IMR-90 (cell line): ENCODE measurements at regions not wholly inside any gene's neighbourhood (a gene's known extent, or its start where the extent isn't known, plus 50 kb on each side); places are given as distances from the start of the nearest gene placed in this dataset.

Experiments used
- ATAC-seq: fragments of 200-7000 bp; cut with Tn5 transposase; 2 replicates; pipeline ENCODE4 v1.9.1; 2020; ENCODE audit warnings: low read depth, mild to moderate bottlenecking, moderate library complexity
- BruUV-seq: library from RNA; stranded (reverse); fragments of 400-500 nt; replicated peaks from 2 replicates; lab custom pipeline; 2021; lab: Mats Ljungman, UMichigan
- CTCF ChIA-PET: fragments of 300-600 bp; formaldehyde crosslinking; extraction: SDS; loops from one replicate; lab custom pipeline; 2021; ENCODE audit warnings: antibody characterized with exemption; lab: Yijun Ruan, JAX
- POLR2A ChIA-PET: fragments of 300-600 bp; sonication (Branson Sonifier 250); formaldehyde crosslinking; loops from one replicate; lab custom pipeline; 2022; ENCODE audit warnings: antibody characterized with exemption; ENCODE audit not compliant: unreplicated experiment; lab: Charles Lee
- DNase-seq: peaks from one replicate; pipeline ENCODE4 v3.0.0; 2013
- H2AFZ ChIP-seq: replicated peaks from 2 replicates; pipeline ENCODE3; 2013; ENCODE audit warnings: low read length, mild to moderate bottlenecking; ENCODE audit not compliant: poor library complexity
- H2AK5ac ChIP-seq: 2 replicates; pipeline ENCODE4 v1.6.1; 2013; ENCODE audit warnings: low read depth, low read length, inconsistent platforms
- H2AK9ac ChIP-seq: replicated peaks from 2 replicates; pipeline ENCODE3; 2013; ENCODE audit warnings: mild to moderate bottlenecking, low read depth, low read length, moderate library complexity; ENCODE audit not compliant: poor library complexity
- H2BK120ac ChIP-seq: 2 replicates; pipeline ENCODE4 v1.6.1; 2013; ENCODE audit warnings: low read depth, low read length, inconsistent platforms
- H2BK15ac ChIP-seq: 3 replicates; pipeline ENCODE4 v1.6.1; 2013; ENCODE audit warnings: low read depth, low read length, inconsistent platforms
- H2BK20ac ChIP-seq: 2 replicates; pipeline ENCODE4 v1.6.1; 2013; ENCODE audit warnings: low read depth, mild to moderate bottlenecking, inconsistent platforms, low read length, moderate library complexity
- H2BK5ac ChIP-seq: 2 replicates; pipeline ENCODE4 v1.6.1; 2013; ENCODE audit warnings: mild to moderate bottlenecking, low read depth, low read length, inconsistent platforms; ENCODE audit not compliant: poor library complexity, severe bottlenecking
- H3K14ac ChIP-seq: replicated peaks from 2 replicates; pipeline ENCODE4 v1.6.1; 2013; ENCODE audit warnings: low read depth, low read length, inconsistent platforms
- H3K18ac ChIP-seq: 2 replicates; pipeline ENCODE4 v1.6.1; 2013; ENCODE audit warnings: low read depth, low read length, control low read depth
- H3K23ac ChIP-seq: 2 replicates; pipeline ENCODE4 v1.6.1; 2013; ENCODE audit warnings: low read depth, low read length, inconsistent platforms
- H3K27ac ChIP-seq: 2 replicates; pipeline ENCODE4 v1.5.1; 2013; ENCODE audit warnings: mild to moderate bottlenecking, control low read depth, low read length; ENCODE audit not compliant: insufficient read depth
- H3K27me3 ChIP-seq: 2 replicates; pipeline ENCODE4 v1.6.1; 2013; ENCODE audit warnings: low read length; ENCODE audit not compliant: control insufficient read depth, insufficient read depth
- H3K36me3 ChIP-seq: 2 replicates; pipeline ENCODE4 v1.6.1; 2013; ENCODE audit warnings: low read length, mixed read lengths; ENCODE audit not compliant: control insufficient read depth, insufficient read depth
- H3K4ac ChIP-seq: 2 replicates; pipeline ENCODE4 v1.6.1; 2013; ENCODE audit warnings: low read depth, low read length, inconsistent platforms
- H3K4me1 ChIP-seq: 2 replicates; pipeline ENCODE4 v1.6.1; 2013; ENCODE audit warnings: low read length, mixed read lengths; ENCODE audit not compliant: control insufficient read depth, insufficient read depth
- H3K4me2 ChIP-seq: 2 replicates; pipeline ENCODE4 v1.6.1; 2013; ENCODE audit warnings: low read depth, mild to moderate bottlenecking, control low read depth, low read length, moderate library complexity
- H3K4me3 ChIP-seq: 2 replicates; pipeline ENCODE4 v1.5.1; 2013; ENCODE audit warnings: low read depth, mild to moderate bottlenecking, control low read depth, low read length, moderate library complexity; ENCODE audit not compliant: insufficient read depth
- H3K56ac ChIP-seq: 2 replicates; pipeline ENCODE4 v1.6.1; 2013; ENCODE audit warnings: low read length, inconsistent platforms; ENCODE audit not compliant: insufficient read depth; ENCODE audit errors: extremely low read depth
- H3K79me1 ChIP-seq, 2 experiments: 2 replicates each; pipeline ENCODE4 v1.6.1; 2013; ENCODE audit warnings: low read length in 2 of 2, inconsistent platforms in 1 of 2, low read depth in 1 of 2
- H3K9ac ChIP-seq: 2 replicates; pipeline ENCODE4 v1.6.1; 2013; ENCODE audit warnings: low read depth, low read length, control low read depth
- H3K9me1 ChIP-seq: 2 replicates; pipeline ENCODE4 v1.6.1; 2013; ENCODE audit warnings: low read length, inconsistent platforms; ENCODE audit not compliant: insufficient read depth
- H3K9me3 ChIP-seq: 2 replicates; pipeline ENCODE4 v1.6.1; 2013; ENCODE audit warnings: low read length; ENCODE audit not compliant: control insufficient read depth, insufficient read depth
- H4K20me1 ChIP-seq: 2 replicates; pipeline ENCODE4 v1.6.1; 2013; ENCODE audit warnings: low read length, inconsistent platforms; ENCODE audit not compliant: insufficient read depth
- H4K5ac ChIP-seq: 2 replicates; pipeline ENCODE4 v1.6.1; 2013; ENCODE audit warnings: mild to moderate bottlenecking, low read depth, low read length, control low read depth
- H4K8ac ChIP-seq, 2 experiments: 2 replicates each; pipeline ENCODE4 v1.6.1; 2013; ENCODE audit warnings: low read depth in 2 of 2, low read length in 2 of 2, control low read depth in 1 of 2, inconsistent platforms in 1 of 2
- H4K91ac ChIP-seq: 2 replicates; pipeline ENCODE4 v1.6.1; 2013; ENCODE audit warnings: low read depth, low read length, inconsistent platforms; ENCODE audit not compliant: insufficient read depth
- CHD1 ChIP-seq: IDR thresholded peaks from 2 replicates; pipeline ENCODE4 v1.6.1; 2012; ENCODE audit warnings: low read depth, low read length, improper control_type of control experiment
- FOS ChIP-seq: fragments of 150-350 bp; IDR thresholded peaks from 2 replicates; pipeline ENCODE4 v1.6.1; 2016; ENCODE audit warnings: low read depth, low read length
- MAFK ChIP-seq: IDR thresholded peaks from 2 replicates; pipeline ENCODE4 v1.6.1; 2012; ENCODE audit warnings: low read depth, low read length, improper control_type of control experiment
- MAZ ChIP-seq: IDR thresholded peaks from 2 replicates; pipeline ENCODE4 v1.6.1; 2012; ENCODE audit warnings: low read depth, mild to moderate bottlenecking, low read length, improper control_type of control experiment, moderate library complexity, borderline replicate concordance
- MXI1 ChIP-seq: IDR thresholded peaks from 2 replicates; pipeline ENCODE4 v1.6.1; 2012; ENCODE audit warnings: low read depth, mild to moderate bottlenecking, low read length, moderate library complexity, borderline replicate concordance
- NFE2L2 ChIP-seq: fragments of 150-350 bp; IDR thresholded peaks from 2 replicates; pipeline ENCODE4 v1.6.1; 2016; ENCODE audit warnings: low read depth, mild to moderate bottlenecking, low read length
- POLR2A ChIP-seq: IDR thresholded peaks from 2 replicates; pipeline ENCODE4 v1.6.1; 2012; ENCODE audit warnings: mild to moderate bottlenecking, low read depth, low read length
- RAD21 ChIP-seq: IDR thresholded peaks from 2 replicates; pipeline ENCODE4 v1.6.1; 2012; ENCODE audit warnings: low read length, improper control_type of control experiment
- RCOR1 ChIP-seq: IDR thresholded peaks from 2 replicates; pipeline ENCODE4 v1.6.1; 2012; ENCODE audit warnings: mild to moderate bottlenecking, low read length, improper control_type of control experiment; ENCODE audit not compliant: insufficient replicate concordance
- RFX5 ChIP-seq: IDR thresholded peaks from 2 replicates; pipeline ENCODE4 v1.8.0; 2012; ENCODE audit warnings: low read depth, mild to moderate bottlenecking, low read length, moderate library complexity
- SMC3 ChIP-seq: fragments of 150-350 bp; IDR thresholded peaks from 2 replicates; pipeline ENCODE4 v1.6.1; 2016; ENCODE audit warnings: low read depth, mild to moderate bottlenecking, antibody characterized with exemption, low read length, moderate library complexity
- WGBS, 2 experiments: methylation state at CpG; one replicate each; pipeline versions ENCODE4 v1.1.5 to v1.1.7; 2013; ENCODE audit warnings: missing lambda C conversion rate in 2 of 2; ENCODE audit not compliant: insufficient read length in 1 of 2; ENCODE audit errors: extremely low coverage in 2 of 2; 5-methylcytosine and 5-hydroxymethylcytosine counted together
- dilution Hi-C: fragments of 300-500 bp; cut with HindIII; formaldehyde crosslinking; loops from one replicate; pipeline ENCODE4 v1.14.3; 2018; ENCODE audit warnings: low sequenced_read_pairs; ENCODE audit not compliant: unreplicated experiment
- in situ Hi-C: fragments of 300-500 bp; cut with MboI; formaldehyde crosslinking; loops from 3 replicates; pipeline ENCODE4 v1.14.3; 2019; ENCODE audit warnings: low sequenced_read_pairs, inconsistent platforms, mixed read lengths
- intact Hi-C: fragments of 100-400 bp; cut with micrococcal nuclease; formaldehyde crosslinking; loops from 2 replicates; pipeline ENCODE4 v1.10.0; 2022
- TF ChIP-seq, protein P1 (sequence below): fragments of 150-350 bp; IDR thresholded peaks from 2 replicates; pipeline ENCODE4 v1.6.1; 2017; ENCODE audit warnings: mild to moderate bottlenecking, antibody characterized with exemption, low read length, low read depth
- TF ChIP-seq, protein P2 (sequence below): fragments of 150-350 bp; IDR thresholded peaks from 2 replicates; pipeline ENCODE4 v1.6.1; 2016; ENCODE audit warnings: low read depth, mild to moderate bottlenecking, low read length, moderate library complexity, borderline replicate concordance

DNA sequence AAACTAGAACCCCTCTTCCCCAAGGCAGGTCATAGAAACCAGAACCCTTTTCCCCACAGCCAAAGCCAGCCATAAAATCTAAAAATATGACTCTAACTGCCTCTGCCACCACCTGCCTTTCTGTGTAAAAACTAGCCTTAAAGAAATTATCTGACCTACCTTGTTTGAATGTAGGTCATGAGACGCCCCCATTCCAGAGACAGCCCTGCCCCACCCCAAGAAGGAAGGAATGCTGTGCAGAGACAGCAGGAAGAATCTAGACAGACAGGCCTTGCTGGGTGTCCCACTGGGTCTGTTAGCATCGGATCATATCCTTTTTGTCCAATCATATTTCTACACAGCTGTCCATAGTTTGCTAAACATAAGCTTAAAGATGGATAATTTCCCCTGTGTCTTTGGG is 128.4 kb upstream of the RAB4A start:
- H3K27ac ChIP-seq: no peak overlapping the region
- H3K9me1 ChIP-seq: no peaks in the 10 kb centered on the region
- no peak overlapping the region for H3K4ac ChIP-seq
- H3K14ac ChIP-seq: no peak overlapping the region
- intact Hi-C loops (no loop called here), in situ Hi-C loops (no loop called here), dilution Hi-C loops (no loop called here)
- no peak overlapping the region for H4K91ac ChIP-seq
- BruUV-seq: no TSS peak
- no peak overlapping the region for H3K9ac ChIP-seq
- H3K79me1 ChIP-seq: no peaks in the 10 kb centered on the region
- no peak overlapping the region for H3K4me3 ChIP-seq
- no peak for ATAC-seq
- H2AK5ac ChIP-seq: no peak overlapping the region
- no peak overlapping the region for H3K56ac ChIP-seq
- H3K36me3 ChIP-seq: no peaks in the 10 kb centered on the region
- H2BK20ac ChIP-seq: no peak overlapping the region
- H2BK15ac ChIP-seq: no peak overlapping the region
- no peak overlapping the region for H2AK9ac ChIP-seq
- no peak for DNase-seq
- no peak for TF ChIP-seq RAD21
- no peak for TF ChIP-seq NFE2L2
- no peak for TF ChIP-seq MXI1
- no peak for TF ChIP-seq MAFK
- TF ChIP-seq FOS: no peak
- no peak for TF ChIP-seq MAZ
- no peak for TF ChIP-seq RCOR1
- TF ChIP-seq, protein P1, sequence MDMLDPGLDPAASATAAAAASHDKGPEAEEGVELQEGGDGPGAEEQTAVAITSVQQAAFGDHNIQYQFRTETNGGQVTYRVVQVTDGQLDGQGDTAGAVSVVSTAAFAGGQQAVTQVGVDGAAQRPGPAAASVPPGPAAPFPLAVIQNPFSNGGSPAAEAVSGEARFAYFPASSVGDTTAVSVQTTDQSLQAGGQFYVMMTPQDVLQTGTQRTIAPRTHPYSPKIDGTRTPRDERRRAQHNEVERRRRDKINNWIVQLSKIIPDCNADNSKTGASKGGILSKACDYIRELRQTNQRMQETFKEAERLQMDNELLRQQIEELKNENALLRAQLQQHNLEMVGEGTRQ: no peak
- no peak for TF ChIP-seq SMC3
- no peak for TF ChIP-seq POLR2A
- no peak for TF ChIP-seq CHD1
- TF ChIP-seq, protein P2, sequence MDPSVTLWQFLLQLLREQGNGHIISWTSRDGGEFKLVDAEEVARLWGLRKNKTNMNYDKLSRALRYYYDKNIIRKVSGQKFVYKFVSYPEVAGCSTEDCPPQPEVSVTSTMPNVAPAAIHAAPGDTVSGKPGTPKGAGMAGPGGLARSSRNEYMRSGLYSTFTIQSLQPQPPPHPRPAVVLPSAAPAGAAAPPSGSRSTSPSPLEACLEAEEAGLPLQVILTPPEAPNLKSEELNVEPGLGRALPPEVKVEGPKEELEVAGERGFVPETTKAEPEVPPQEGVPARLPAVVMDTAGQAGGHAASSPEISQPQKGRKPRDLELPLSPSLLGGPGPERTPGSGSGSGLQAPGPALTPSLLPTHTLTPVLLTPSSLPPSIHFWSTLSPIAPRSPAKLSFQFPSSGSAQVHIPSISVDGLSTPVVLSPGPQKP: no peak
- no peak for TF ChIP-seq RFX5
- H3K18ac ChIP-seq: no peak overlapping the region
- H2BK120ac ChIP-seq: no peak overlapping the region
- H2BK5ac ChIP-seq: no peak overlapping the region
- no peak overlapping the region for H3K23ac ChIP-seq
- H4K20me1 ChIP-seq: no peaks in the 10 kb centered on the region
- H3K4me1 ChIP-seq: peaks cover 14% of the 10 kb centered on the region; the same call in 1 of the 2 replicates
- H4K8ac ChIP-seq: no peak overlapping the region
- WGBS, 2 experiments: no CpG with 5 or more reads among the region's 2 CpGs
- no peak overlapping the region for H3K4me2 ChIP-seq
- peaks cover 33% of the 10 kb centered on the region for H3K27me3 ChIP-seq
- H4K5ac ChIP-seq: no peak overlapping the region
- ChIA-PET POLR2A (no interaction called here), CTCF (no interaction called here)
- H2AFZ ChIP-seq: no peak overlapping the region
- H3K9me3 ChIP-seq: no peaks in the 10 kb centered on the region; the same call in 1 of the 2 replicates
